ENCODE measurements at regions not wholly inside any gene's neighbourhood (a gene's known extent, or its start where the extent isn't known, plus 50 kb on each side); places are given as distances from the start of the nearest gene placed in this dataset.

GRCh38 chr2:12033494-12033893 is 287.1 kb downstream of the LPIN1 start:
- ChIA-PET CTCF (no interaction called here), POLR2A (no interaction called here)

More at GRCh38 chr2:12033494-12033893, 287.1 kb downstream of the LPIN1 start:
- no peak overlapping the region for H3K27ac ChIP-seq (ENCODE audit: low read depth, low read length)
- no peak overlapping the region for H3K4me2 ChIP-seq (ENCODE audit: low read length)
- no peaks in the 10 kb centered on the region for H3K9me3 ChIP-seq (ENCODE audit: control insufficient read depth in 1 of 2, insufficient read depth in 1 of 2, low read depth in 1 of 2, low read length in 2 of 2)
- no peak overlapping the region for H3K9ac ChIP-seq (ENCODE audit: low read length)
- intact Hi-C loops (cut with micrococcal nuclease) = no loop called here
- peaks cover 0 to 7% of the 10 kb centered on the region in 2 experiments; a peak in 1 of 4 replicates for H3K4me1 ChIP-seq (ENCODE audit: control insufficient read depth in 1 of 2, insufficient read depth in 2 of 2, low read length in 2 of 2)
- H4K20me1 ChIP-seq (ENCODE audit: insufficient read depth) = no peaks in the 10 kb centered on the region
- H3K9me2 ChIP-seq (ENCODE audit: insufficient read depth) = no peaks in the 10 kb centered on the region
- no peaks in the 10 kb centered on the region for H3K27me3 ChIP-seq (ENCODE audit: insufficient read depth, low read length)
- no TSS peak for BruUV-seq (replicated peaks)
- ATAC-seq (no peak), DNase-seq (ENCODE audit: low read depth, low spot score) (no peak)
- no peak overlapping the region for H3K4me3 ChIP-seq (replicated peaks in 1 of 2; ENCODE audit: low read depth in 1 of 2, low read length in 2 of 2)
- H3K36me3 ChIP-seq (ENCODE audit: control insufficient read depth in 1 of 2, insufficient read depth in 2 of 2, low read length in 2 of 2) = no peaks in the 10 kb centered on the region
- H3K79me2 ChIP-seq (ENCODE audit: insufficient read depth, low read length) = no peaks in the 10 kb centered on the region
- TF ChIP-seq SIN3A (IDR thresholded peaks at IDR 0.05; ENCODE audit: low read depth) = no peak
- no peak for TF ChIP-seq POLR2A (IDR thresholded peaks at IDR 0.05; ENCODE audit: borderline replicate concordance, extremely low read depth, insufficient read depth, insufficient read length)
- TF ChIP-seq CTCF (IDR thresholded peaks at IDR 0.05 in 2 of 3, conservative IDR thresholded peaks at IDR 0.05 in 1 of 3; ENCODE audit: borderline replicate concordance in 1 of 3, insufficient read depth in 1 of 3, low read depth in 2 of 3, low read length in 2 of 3) = no peak
- TF ChIP-seq ATF3 (IDR thresholded peaks at IDR 0.05) = no peak
- no peak for TF ChIP-seq CEBPB (IDR thresholded peaks at IDR 0.05; ENCODE audit: low read depth)
- no peak for TF ChIP-seq EZH2phosphoT487 (IDR thresholded peaks at IDR 0.05; ENCODE audit: borderline replicate concordance)
- no peak for TF ChIP-seq CBX3 (IDR thresholded peaks at IDR 0.05; ENCODE audit: low read depth)
- no peak for TF ChIP-seq POLR2AphosphoS5 (IDR thresholded peaks at IDR 0.05; ENCODE audit: low read depth, low read length)
- TF ChIP-seq MAX (IDR thresholded peaks at IDR 0.05) = no peak
- no peak for TF ChIP-seq ZFX (IDR thresholded peaks at IDR 0.05)
- no peak for TF ChIP-seq REST (IDR thresholded peaks at IDR 0.05; ENCODE audit: low read depth)
- TF ChIP-seq YY1 (IDR thresholded peaks at IDR 0.05; ENCODE audit: extremely low read depth, insufficient replicate concordance, low read depth, low read length) = no peak
- TF ChIP-seq FOSL1 (IDR thresholded peaks at IDR 0.05; ENCODE audit: low read depth) = no peak
- no peak for TF ChIP-seq EGR1 (IDR thresholded peaks at IDR 0.05; ENCODE audit: low read depth)
- no peak for TF ChIP-seq EZH2 (IDR thresholded peaks at IDR 0.05)
- no peak for TF ChIP-seq RAD21 (IDR thresholded peaks at IDR 0.05; ENCODE audit: low read depth)
- TF ChIP-seq ELF1 (IDR thresholded peaks at IDR 0.05; ENCODE audit: borderline replicate concordance, low read depth) = no peak
- no peak overlapping the region for H2AFZ ChIP-seq (ENCODE audit: low read depth, low read length, poor library complexity, severe bottlenecking)
- RAD21 ChIA-PET (ENCODE audit: low non-redundant PET in 1 of 2, low total read pairs in 2 of 2, uncharacterized antibody in 2 of 2, unreplicated experiment in 2 of 2) = no interaction called here
